Gastrocnemius medialis (tissue), 4 donors: ENCODE measurements at regions not wholly inside any gene's neighbourhood (a gene's known extent, or its start where the extent isn't known, plus 50 kb on each side); places are given as distances from the start of the nearest gene placed in this dataset.

Experiments
- POLR2A ChIP-seq, 2 donors: fragments of 450-650 bp; IDR thresholded peaks; one replicate each; pipeline ENCODE4 v1.6.1; 2017; ENCODE audit warnings: antibody characterized with exemption in 2 of 2, mild to moderate bottlenecking in 2 of 2, moderate library complexity in 2 of 2
- TF ChIP-seq, protein P1 (sequence below), 5 experiments: fragments of 450-650 bp in 3 of 5; fragments of 200-600 bp in 2 of 5; sonication (generic) in 2 of 5; IDR thresholded peaks in 4 of 5; conservative IDR thresholded peaks in 1 of 5; 1 replicate in 4 of 5; 2 replicates in 1 of 5; pipeline ENCODE4 v1.5.1; 2016 to 2019; ENCODE audit warnings: antibody characterized with exemption in 5 of 5, mild to moderate bottlenecking in 3 of 5, moderate library complexity in 3 of 5

DNA sequence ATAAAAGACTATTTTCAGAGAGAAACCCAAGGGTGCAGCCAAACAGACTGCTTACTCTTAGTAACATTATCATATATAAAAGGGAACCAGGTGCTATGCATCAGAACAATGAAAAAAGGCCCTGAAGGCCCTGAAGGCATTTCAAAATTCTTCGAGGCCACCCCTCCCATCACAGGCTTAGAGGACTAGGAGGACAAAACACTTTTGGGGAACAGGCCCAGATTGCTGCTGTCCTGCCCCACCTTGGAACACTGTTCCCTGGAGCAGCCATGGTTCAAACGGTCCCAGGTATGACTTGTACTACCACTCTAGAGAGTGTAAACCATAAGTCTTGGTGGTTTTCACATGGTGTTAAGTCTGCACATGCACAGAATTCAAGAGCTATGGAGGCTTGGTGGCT lies 2183.1 kb upstream of the CELF4 start:
- no peak for TF ChIP-seq POLR2A (IDR thresholded peaks at IDR 0.05)
- TF ChIP-seq, protein P1, sequence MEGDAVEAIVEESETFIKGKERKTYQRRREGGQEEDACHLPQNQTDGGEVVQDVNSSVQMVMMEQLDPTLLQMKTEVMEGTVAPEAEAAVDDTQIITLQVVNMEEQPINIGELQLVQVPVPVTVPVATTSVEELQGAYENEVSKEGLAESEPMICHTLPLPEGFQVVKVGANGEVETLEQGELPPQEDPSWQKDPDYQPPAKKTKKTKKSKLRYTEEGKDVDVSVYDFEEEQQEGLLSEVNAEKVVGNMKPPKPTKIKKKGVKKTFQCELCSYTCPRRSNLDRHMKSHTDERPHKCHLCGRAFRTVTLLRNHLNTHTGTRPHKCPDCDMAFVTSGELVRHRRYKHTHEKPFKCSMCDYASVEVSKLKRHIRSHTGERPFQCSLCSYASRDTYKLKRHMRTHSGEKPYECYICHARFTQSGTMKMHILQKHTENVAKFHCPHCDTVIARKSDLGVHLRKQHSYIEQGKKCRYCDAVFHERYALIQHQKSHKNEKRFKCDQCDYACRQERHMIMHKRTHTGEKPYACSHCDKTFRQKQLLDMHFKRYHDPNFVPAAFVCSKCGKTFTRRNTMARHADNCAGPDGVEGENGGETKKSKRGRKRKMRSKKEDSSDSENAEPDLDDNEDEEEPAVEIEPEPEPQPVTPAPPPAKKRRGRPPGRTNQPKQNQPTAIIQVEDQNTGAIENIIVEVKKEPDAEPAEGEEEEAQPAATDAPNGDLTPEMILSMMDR (IDR thresholded peaks at IDR 0.05 in 4 of 5, conservative IDR thresholded peaks at IDR 0.05 in 1 of 5): no peak
